ENCODE measurements at regions not wholly inside any gene's neighbourhood (a gene's known extent, or its start where the extent isn't known, plus 50 kb on each side); places are given as distances from the start of the nearest gene placed in this dataset.

DNA sequence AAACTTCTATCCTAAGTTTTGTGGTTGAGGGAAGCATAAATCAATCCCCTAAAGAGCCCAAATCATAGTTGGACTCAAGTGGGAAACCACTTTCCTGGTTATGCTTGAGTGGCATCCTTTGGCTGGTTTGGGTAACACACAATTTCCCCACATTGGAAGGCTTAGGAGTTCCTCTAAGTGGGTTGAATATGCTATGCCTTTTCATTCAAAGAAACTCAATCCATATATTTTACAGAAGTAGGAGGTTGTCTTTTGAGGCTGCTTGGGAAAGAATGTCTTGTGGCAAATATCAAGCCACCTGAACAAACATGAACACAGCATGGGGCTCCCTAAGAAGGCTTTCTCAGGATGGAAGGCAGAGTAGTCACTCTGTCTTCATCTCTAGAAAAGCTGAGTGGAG is 121.1 kb downstream of the SPATA31D1 start (continued):
- no peak for TF ChIP-seq ZNF398 (CRISPR knock-in tag; IDR thresholded peaks at IDR 0.05)
- no peak for TF ChIP-seq ZNF224 (CRISPR knock-in tag; IDR thresholded peaks at IDR 0.05)
- TF ChIP-seq CEBPG (CRISPR knock-in tag; IDR thresholded peaks at IDR 0.05), result no peak
- TF ChIP-seq CEBPG (tag; conservative IDR thresholded peaks at IDR 0.05 in 1 of 2, IDR thresholded peaks at IDR 0.05 in 1 of 2), result no peak
- no peak for TF ChIP-seq PCBP2 (IDR thresholded peaks at IDR 0.05; ENCODE audit: low read depth, low read length, poor library complexity, severe bottlenecking)
- TF ChIP-seq ZBTB1 (CRISPR knock-in tag; IDR thresholded peaks at IDR 0.05; ENCODE audit: borderline replicate concordance, low read depth), result no peak
- TF ChIP-seq ZBTB11 (CRISPR knock-in tag; IDR thresholded peaks at IDR 0.05), result no peak

All from K562 (cell line).